H9 (cell line): ENCODE measurements at regions not wholly inside any gene's neighbourhood (a gene's known extent, or its start where the extent isn't known, plus 50 kb on each side); places are given as distances from the start of the nearest gene placed in this dataset.

ENCODE experiments used
- DNase-seq: peaks from one replicate; pipeline ENCODE4 v3.0.0-alpha.2; 2017
- H2AFZ ChIP-seq: one replicate; pipeline ENCODE4 v1.6.1; 2013; ENCODE audit warnings: mild to moderate bottlenecking, low read length, control low read depth, moderate library complexity
- H2AK5ac ChIP-seq: 2 replicates; pipeline ENCODE4 v1.6.1; 2013; ENCODE audit warnings: low read length, control low read depth, mixed read lengths; ENCODE audit not compliant: insufficient read length
- H2BK120ac ChIP-seq: one replicate; pipeline ENCODE4 v1.6.1; 2013; ENCODE audit warnings: low read depth, mild to moderate bottlenecking, low read length, control low read depth, inconsistent platforms; ENCODE audit not compliant: poor library complexity, severe bottlenecking
- H2BK12ac ChIP-seq: 2 replicates; pipeline ENCODE4 v1.6.1; 2013; ENCODE audit warnings: low read length, control low read depth, mixed read lengths, low read depth; ENCODE audit not compliant: insufficient read length
- H2BK15ac ChIP-seq: 2 replicates; pipeline ENCODE4 v1.6.1; 2013; ENCODE audit warnings: low read depth, low read length, control low read depth
- H2BK20ac ChIP-seq: one replicate; pipeline ENCODE4 v1.6.1; 2013; ENCODE audit warnings: low read depth, mild to moderate bottlenecking, low read length, control low read depth, inconsistent platforms; ENCODE audit not compliant: poor library complexity, severe bottlenecking
- H2BK5ac ChIP-seq: 2 replicates; pipeline ENCODE4 v1.6.1; 2013; ENCODE audit warnings: low read length, control low read depth, mixed read lengths; ENCODE audit not compliant: insufficient read length
- H3K14ac ChIP-seq: 2 replicates; pipeline ENCODE4 v1.6.1; 2013; ENCODE audit warnings: low read length, control low read depth; ENCODE audit not compliant: insufficient read depth
- H3K18ac ChIP-seq: 2 replicates; pipeline ENCODE4 v1.6.1; 2013; ENCODE audit warnings: low read depth, mild to moderate bottlenecking, mixed read lengths, low read length, control low read depth; ENCODE audit not compliant: insufficient read length
- H3K23ac ChIP-seq: 2 replicates; pipeline ENCODE4 v1.6.1; 2013; ENCODE audit warnings: low read length, control low read depth, mixed read lengths, low read depth; ENCODE audit not compliant: insufficient read length
- H3K23me2 ChIP-seq: 2 replicates; pipeline ENCODE4 v1.6.1; 2013; ENCODE audit warnings: low read depth, mild to moderate bottlenecking, mixed read lengths, low read length, control low read depth; ENCODE audit not compliant: insufficient read length, poor library complexity, severe bottlenecking
- H3K27ac ChIP-seq: 2 replicates; pipeline ENCODE4 v1.5.1; 2013; ENCODE audit warnings: low read length, control low read depth, mixed read lengths, low read depth; ENCODE audit not compliant: insufficient read length
- H3K27me3 ChIP-seq: 2 replicates; pipeline ENCODE4 v1.6.1; 2013; ENCODE audit warnings: low read length, control low read depth, inconsistent platforms; ENCODE audit not compliant: insufficient read depth
- H3K4ac ChIP-seq: 2 replicates; pipeline ENCODE4 v1.6.1; 2013; ENCODE audit warnings: low read depth, mild to moderate bottlenecking, control low read depth, inconsistent platforms, low read length, moderate library complexity
- H3K4me1 ChIP-seq: 2 replicates; pipeline ENCODE4 v1.6.1; 2013; ENCODE audit warnings: low read length, control low read depth, inconsistent platforms; ENCODE audit not compliant: insufficient read depth
- H3K4me2 ChIP-seq: 2 replicates; pipeline ENCODE4 v1.6.1; 2013; ENCODE audit warnings: low read length, control low read depth, mixed read lengths; ENCODE audit not compliant: insufficient read length, insufficient read depth
- H3K56ac ChIP-seq: 2 replicates; pipeline ENCODE4 v1.6.1; 2013; ENCODE audit warnings: low read depth, mild to moderate bottlenecking, mixed read lengths, low read length, control low read depth; ENCODE audit not compliant: insufficient read length
- H3K79me1 ChIP-seq: 2 replicates; pipeline ENCODE4 v1.6.1; 2013; ENCODE audit warnings: low read depth, mild to moderate bottlenecking, moderate library complexity, low read length, control low read depth, inconsistent platforms; ENCODE audit not compliant: insufficient read depth, poor library complexity, severe bottlenecking
- H3K79me2 ChIP-seq: 2 replicates; pipeline ENCODE4 v1.6.1; 2013; ENCODE audit warnings: low read length, control low read depth, inconsistent platforms; ENCODE audit not compliant: insufficient read depth
- H3K9ac ChIP-seq: 2 replicates; pipeline ENCODE4 v1.6.1; 2013; ENCODE audit warnings: low read length, control low read depth, mixed read lengths; ENCODE audit not compliant: insufficient read length; ENCODE audit errors: extremely low read depth
- H3K9me3 ChIP-seq: one replicate; pipeline ENCODE4 v1.6.1; 2013; ENCODE audit warnings: low read depth, low read length, inconsistent platforms; ENCODE audit not compliant: control insufficient read depth
- H3T11ph ChIP-seq: one replicate; pipeline ENCODE4 v1.6.1; 2013; ENCODE audit warnings: mild to moderate bottlenecking, low read length, control low read depth, inconsistent platforms
- H4K20me1 ChIP-seq: one replicate; pipeline ENCODE4 v1.6.1; 2013; ENCODE audit not compliant: control insufficient read depth, insufficient read length, insufficient read depth
- H4K5ac ChIP-seq: 2 replicates; pipeline ENCODE4 v1.6.1; 2013; ENCODE audit warnings: low read depth, mild to moderate bottlenecking, mixed read lengths, low read length, control low read depth; ENCODE audit not compliant: insufficient read length
- H4K8ac ChIP-seq: replicated peaks from 2 replicates; pipeline ENCODE4 v1.6.1; 2013; ENCODE audit warnings: low read length, control low read depth, mixed read lengths, low read depth; ENCODE audit not compliant: insufficient read length
- H4K91ac ChIP-seq: 2 replicates; pipeline ENCODE4 v1.6.1; 2013; ENCODE audit warnings: low read depth, mild to moderate bottlenecking, moderate library complexity, mixed read lengths, low read length, control low read depth; ENCODE audit not compliant: insufficient read length
- H3K27ac Mint-ChIP-seq, 3 experiments: 2 replicates in 2 of 3; 3 replicates in 1 of 3; pipeline ENCODE4 v1.8.0; 2020 to 2021; ENCODE audit warnings: mixed read lengths in 3 of 3, mild to moderate bottlenecking in 1 of 3, moderate library complexity in 1 of 3
- H3K27me3 Mint-ChIP-seq: 2 replicates; pipeline ENCODE4 v1.8.0; 2021; ENCODE audit warnings: low read depth, mild to moderate bottlenecking, moderate library complexity, mixed read lengths
- H3K36me3 Mint-ChIP-seq, 3 experiments: 2 replicates in 2 of 3; 3 replicates in 1 of 3; pipeline ENCODE4 v1.8.0; 2020 to 2021; ENCODE audit warnings: low read depth in 3 of 3, mixed read lengths in 3 of 3; ENCODE audit not compliant: insufficient read depth in 1 of 3
- H3K4me1 Mint-ChIP-seq, 2 experiments: 2 replicates each; pipeline ENCODE4 v1.8.0; 2020; ENCODE audit warnings: mixed read lengths in 2 of 2
- H3K4me3 Mint-ChIP-seq, 2 experiments: 2 replicates in 1 of 2; 3 replicates in 1 of 2; pipeline ENCODE4 v1.8.0; 2020 to 2021; ENCODE audit warnings: mild to moderate bottlenecking in 2 of 2, mixed read lengths in 2 of 2, moderate library complexity in 1 of 2
- H3K9me3 Mint-ChIP-seq, 2 experiments: 2 replicates in 1 of 2; 3 replicates in 1 of 2; pipeline ENCODE4 v1.8.0; 2020; ENCODE audit warnings: mild to moderate bottlenecking in 2 of 2, mixed read lengths in 2 of 2, moderate library complexity in 1 of 2
- WGBS: extraction: QIAGEN DNeasy Blood & Tissue Kit; methylation state at CpG from one replicate; pipeline ENCODE4 v1.1.7; 2013; ENCODE audit warnings: missing lambda C conversion rate, low lambda C conversion rate, mixed read lengths; ENCODE audit not compliant: insufficient read length; ENCODE audit errors: extremely low coverage; 5-methylcytosine and 5-hydroxymethylcytosine counted together
- TF ChIP-seq, protein P1 (sequence below): fragments of 200-600 bp; sonication (generic); conservative IDR thresholded peaks from 3 replicates; pipeline ENCODE4 v1.8.0; 2021; ENCODE audit warnings: antibody characterized with exemption, mild to moderate bottlenecking

DNA sequence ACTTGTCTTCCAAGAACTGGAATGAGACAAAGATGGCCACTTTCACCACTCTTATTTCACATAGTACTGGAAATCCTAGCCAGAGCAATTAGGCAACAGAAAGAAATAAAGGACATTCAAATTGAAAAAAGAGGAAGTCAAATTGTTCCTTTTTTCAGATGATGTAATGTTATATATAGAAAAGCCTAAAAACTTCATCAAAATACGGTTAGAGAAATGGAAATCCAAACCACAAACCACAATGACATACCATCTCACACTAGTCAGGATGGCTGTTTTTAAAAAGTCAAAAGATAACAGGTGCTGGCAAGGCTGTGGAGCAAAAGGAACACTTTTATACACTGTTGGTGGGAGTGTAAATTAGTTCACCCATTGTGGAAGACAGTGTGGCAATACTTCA, 113.3 kb upstream of the SPRY2 start:
- no peaks in the 10 kb centered on the region for H3K79me2 ChIP-seq
- no peak overlapping the region for H3T11ph ChIP-seq
- no peak overlapping the region for H2BK20ac ChIP-seq
- TF ChIP-seq, protein P1, sequence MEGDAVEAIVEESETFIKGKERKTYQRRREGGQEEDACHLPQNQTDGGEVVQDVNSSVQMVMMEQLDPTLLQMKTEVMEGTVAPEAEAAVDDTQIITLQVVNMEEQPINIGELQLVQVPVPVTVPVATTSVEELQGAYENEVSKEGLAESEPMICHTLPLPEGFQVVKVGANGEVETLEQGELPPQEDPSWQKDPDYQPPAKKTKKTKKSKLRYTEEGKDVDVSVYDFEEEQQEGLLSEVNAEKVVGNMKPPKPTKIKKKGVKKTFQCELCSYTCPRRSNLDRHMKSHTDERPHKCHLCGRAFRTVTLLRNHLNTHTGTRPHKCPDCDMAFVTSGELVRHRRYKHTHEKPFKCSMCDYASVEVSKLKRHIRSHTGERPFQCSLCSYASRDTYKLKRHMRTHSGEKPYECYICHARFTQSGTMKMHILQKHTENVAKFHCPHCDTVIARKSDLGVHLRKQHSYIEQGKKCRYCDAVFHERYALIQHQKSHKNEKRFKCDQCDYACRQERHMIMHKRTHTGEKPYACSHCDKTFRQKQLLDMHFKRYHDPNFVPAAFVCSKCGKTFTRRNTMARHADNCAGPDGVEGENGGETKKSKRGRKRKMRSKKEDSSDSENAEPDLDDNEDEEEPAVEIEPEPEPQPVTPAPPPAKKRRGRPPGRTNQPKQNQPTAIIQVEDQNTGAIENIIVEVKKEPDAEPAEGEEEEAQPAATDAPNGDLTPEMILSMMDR, result no peak
- no peak overlapping the region for H2BK15ac ChIP-seq
- no peak overlapping the region for H4K8ac ChIP-seq
- H3K4ac ChIP-seq, result no peak overlapping the region
- no peak overlapping the region for H3K9ac ChIP-seq
- H2BK5ac ChIP-seq, result no peak overlapping the region
- no peak overlapping the region for H2BK120ac ChIP-seq
- DNase-seq, result no peak
- H3K4me2 ChIP-seq, result no peak overlapping the region
- H4K5ac ChIP-seq, result no peak overlapping the region
- Mint-ChIP-seq H3K9me3 (no peaks in the 10 kb centered on the region; a peak in 2 of 5 replicates), H3K27me3 (no peaks in the 10 kb centered on the region), H3K27ac (no peak overlapping the region), H3K4me3 (no peak overlapping the region), H3K36me3 (no peaks in the 10 kb centered on the region), H3K4me1 (no peaks in the 10 kb centered on the region)
- no peaks in the 10 kb centered on the region for H4K20me1 ChIP-seq
- no peaks in the 10 kb centered on the region for H3K23me2 ChIP-seq
- no peak overlapping the region for H2BK12ac ChIP-seq
- H2AK5ac ChIP-seq, result no peak overlapping the region
- H3K56ac ChIP-seq, result no peak overlapping the region
- no peak overlapping the region for H3K23ac ChIP-seq
- H3K79me1 ChIP-seq, result no peaks in the 10 kb centered on the region
- no peaks in the 10 kb centered on the region for H3K4me1 ChIP-seq
- H3K14ac ChIP-seq, result no peak overlapping the region
- no peaks in the 10 kb centered on the region for H3K27me3 ChIP-seq
- no peaks in the 10 kb centered on the region for H3K9me3 ChIP-seq
- no peak overlapping the region for H3K27ac ChIP-seq
- no peak overlapping the region for H2AFZ ChIP-seq
- H3K18ac ChIP-seq, result no peak overlapping the region
- no peak overlapping the region for H4K91ac ChIP-seq
- WGBS, result no CpG with 5 or more reads among the region's 1 CpG
